SU-DHL-6 (cell line): ENCODE measurements at regions not wholly inside any gene's neighbourhood (a gene's known extent, or its start where the extent isn't known, plus 50 kb on each side); places are given as distances from the start of the nearest gene placed in this dataset.

Experiments used
- H2AFZ ChIP-seq: fragments of 200-600 bp; sonication (generic); 2 replicates; pipeline ENCODE4 v1.6.1; 2014; ENCODE audit warnings: low read depth, mild to moderate bottlenecking, moderate library complexity, mixed read lengths, antibody characterized with exemption, low read length; ENCODE audit not compliant: severe bottlenecking
- H3F3A ChIP-seq: fragments of 200-600 bp; shearing (Covaris generic); 2 replicates; pipeline ENCODE4 v1.6.0; 2016; ENCODE audit warnings: antibody characterized with exemption, mild to moderate bottlenecking; ENCODE audit not compliant: insufficient read depth
- H3K27ac ChIP-seq: fragments of 200-600 bp; sonication (generic); 2 replicates; pipeline ENCODE4 v1.5.1; 2016; ENCODE audit warnings: low read depth, mild to moderate bottlenecking, low read length, moderate library complexity, mixed read lengths
- H3K27me3 ChIP-seq: fragments of 200-600 bp; sonication (generic), shearing (Covaris generic); 2 replicates; pipeline ENCODE4 v1.6.0; 2014; ENCODE audit warnings: mild to moderate bottlenecking, low read length
- H3K36me3 ChIP-seq: fragments of 200-600 bp; sonication (generic); 2 replicates; pipeline ENCODE4 v1.6.1; 2014; ENCODE audit warnings: mild to moderate bottlenecking, low read length, mixed read lengths
- H3K4me2 ChIP-seq: fragments of 300-600, 200-600 bp; shearing (Covaris generic), sonication (generic); 2 replicates; pipeline ENCODE4 v1.6.0; 2014; ENCODE audit warnings: low read length, low read depth, mild to moderate bottlenecking; ENCODE audit not compliant: poor library complexity, severe bottlenecking
- H3K4me3 ChIP-seq: fragments of 200-600 bp; sonication (generic); 2 replicates; pipeline ENCODE4 v1.5.1; 2014; ENCODE audit warnings: antibody characterized with exemption, low read length, mild to moderate bottlenecking, mixed read lengths; ENCODE audit not compliant: insufficient read depth, poor library complexity, severe bottlenecking
- H3K79me2 ChIP-seq: fragments of 200-600 bp; sonication (generic); 2 replicates; pipeline ENCODE4 v1.6.1; 2014; ENCODE audit warnings: mild to moderate bottlenecking, low read length, moderate library complexity; ENCODE audit not compliant: insufficient read depth
- H3K9ac ChIP-seq: fragments of 200-600 bp; sonication (generic); 2 replicates; pipeline ENCODE4 v1.7.0; 2014; ENCODE audit warnings: mild to moderate bottlenecking, low read length
- H3K9me2 ChIP-seq: fragments of 200-600 bp; sonication (generic); replicated peaks from 2 replicates; pipeline ENCODE4 v1.6.1; 2014; ENCODE audit warnings: low read length; ENCODE audit not compliant: insufficient read depth
- H3K9me3 ChIP-seq: fragments of 200-600 bp; sonication (generic); 2 replicates; pipeline ENCODE4 v1.6.1; 2014; ENCODE audit warnings: low read length, mixed read lengths; ENCODE audit not compliant: insufficient read depth
- H4K20me1 ChIP-seq: fragments of 200-600 bp; sonication (generic); 2 replicates; pipeline ENCODE4 v1.6.1; 2014; ENCODE audit warnings: low read depth, mild to moderate bottlenecking, antibody characterized with exemption, low read length, moderate library complexity, mixed read lengths
- EZH2phosphoT487 ChIP-seq: fragments of 200-600 bp; sonication (generic), shearing (Covaris generic); conservative IDR thresholded peaks from 2 replicates; pipeline ENCODE4 v1.6.1; 2018; ENCODE audit warnings: mild to moderate bottlenecking, antibody characterized with exemption, low read length, moderate library complexity, mixed read lengths
- TF ChIP-seq, protein P1 (sequence below): fragments of 200-600 bp; sonication (generic); IDR thresholded peaks from one replicate; pipeline ENCODE4 v1.5.1; 2017; ENCODE audit warnings: antibody characterized with exemption, mild to moderate bottlenecking, low read length, moderate library complexity; ENCODE audit not compliant: insufficient read depth, poor library complexity, severe bottlenecking

DNA sequence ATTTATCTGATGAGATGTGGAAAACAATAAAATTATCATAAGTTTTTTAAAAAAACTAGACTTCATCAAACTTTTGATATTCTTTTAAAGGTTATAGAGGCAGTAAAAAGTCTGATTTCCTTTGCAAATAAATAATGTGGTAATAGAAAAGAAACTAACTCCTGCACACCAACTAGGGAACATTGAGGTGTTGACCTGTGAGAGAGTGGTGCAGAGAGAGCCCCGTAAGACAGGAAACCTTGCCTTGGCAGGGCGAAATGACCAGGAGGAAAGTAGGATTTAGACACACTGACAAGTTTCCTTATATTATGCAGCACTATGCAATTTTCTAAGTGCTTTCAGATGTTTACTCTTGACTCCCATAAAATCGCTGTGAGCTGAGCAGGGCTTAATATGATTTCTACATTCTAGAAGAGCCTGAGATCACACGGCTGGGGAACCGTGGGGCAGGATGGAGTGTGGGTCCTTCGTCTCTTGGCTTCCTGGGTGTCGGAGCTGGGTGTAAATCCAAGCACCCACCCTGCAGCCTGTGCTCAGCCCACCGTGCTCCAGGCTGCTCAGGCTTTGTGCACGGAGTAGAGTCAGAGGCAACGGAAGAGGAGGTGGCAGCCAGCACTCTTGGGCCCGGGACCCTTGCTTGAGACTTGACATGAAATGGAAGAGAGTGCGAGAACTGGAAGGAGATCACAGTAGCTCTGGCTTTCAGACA, 61.3 kb upstream of the FOXQ1 start:
- Histone ChIP-seq H3K4me2 (no peak overlapping the region), H3K36me3 (no peaks in the 10 kb centered on the region), H2AFZ (no peak overlapping the region), H3F3A (no peaks in the 10 kb centered on the region), H3K4me3 (no peak overlapping the region), H4K20me1 (no peaks in the 10 kb centered on the region), H3K9me3 (no peaks in the 10 kb centered on the region; the same call in 1 of the 2 replicates), H3K9me2 (no peaks in the 10 kb centered on the region; the same call in 1 of the 2 replicates), H3K79me2 (no peaks in the 10 kb centered on the region), H3K9ac (no peak overlapping the region), H3K27ac (no peak overlapping the region), H3K27me3 (no peaks in the 10 kb centered on the region)
- TF ChIP-seq EZH2phosphoT487, result no peak
- TF ChIP-seq, protein P1, sequence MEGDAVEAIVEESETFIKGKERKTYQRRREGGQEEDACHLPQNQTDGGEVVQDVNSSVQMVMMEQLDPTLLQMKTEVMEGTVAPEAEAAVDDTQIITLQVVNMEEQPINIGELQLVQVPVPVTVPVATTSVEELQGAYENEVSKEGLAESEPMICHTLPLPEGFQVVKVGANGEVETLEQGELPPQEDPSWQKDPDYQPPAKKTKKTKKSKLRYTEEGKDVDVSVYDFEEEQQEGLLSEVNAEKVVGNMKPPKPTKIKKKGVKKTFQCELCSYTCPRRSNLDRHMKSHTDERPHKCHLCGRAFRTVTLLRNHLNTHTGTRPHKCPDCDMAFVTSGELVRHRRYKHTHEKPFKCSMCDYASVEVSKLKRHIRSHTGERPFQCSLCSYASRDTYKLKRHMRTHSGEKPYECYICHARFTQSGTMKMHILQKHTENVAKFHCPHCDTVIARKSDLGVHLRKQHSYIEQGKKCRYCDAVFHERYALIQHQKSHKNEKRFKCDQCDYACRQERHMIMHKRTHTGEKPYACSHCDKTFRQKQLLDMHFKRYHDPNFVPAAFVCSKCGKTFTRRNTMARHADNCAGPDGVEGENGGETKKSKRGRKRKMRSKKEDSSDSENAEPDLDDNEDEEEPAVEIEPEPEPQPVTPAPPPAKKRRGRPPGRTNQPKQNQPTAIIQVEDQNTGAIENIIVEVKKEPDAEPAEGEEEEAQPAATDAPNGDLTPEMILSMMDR, result no peak

DNA sequence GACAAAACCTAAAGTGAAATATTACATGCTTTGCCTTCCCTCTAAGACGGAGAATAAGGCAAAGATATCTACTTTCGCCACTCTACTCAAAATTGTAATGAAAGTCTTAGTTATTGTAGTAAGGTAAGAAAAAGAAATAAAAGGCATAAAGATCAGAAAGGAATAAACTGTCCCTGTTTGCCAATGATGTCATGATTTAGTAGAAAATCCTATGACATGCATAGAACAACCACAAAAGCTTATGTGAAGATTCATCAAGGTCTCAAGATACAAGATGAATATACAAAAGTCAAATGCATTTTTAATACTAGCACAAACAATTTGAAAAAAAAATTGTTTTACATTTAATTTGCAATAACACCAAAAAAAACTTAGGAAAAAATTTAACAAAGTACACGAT, 64.0 kb upstream of the FOXQ1 start:
- Histone ChIP-seq H3K27ac (no peak overlapping the region), H3K9me3 (no peaks in the 10 kb centered on the region; the same call in 1 of the 2 replicates), H4K20me1 (no peaks in the 10 kb centered on the region), H3K9ac (no peak overlapping the region), H3K79me2 (no peaks in the 10 kb centered on the region), H2AFZ (no peak overlapping the region), H3K4me2 (no peak overlapping the region), H3F3A (no peaks in the 10 kb centered on the region), H3K36me3 (no peaks in the 10 kb centered on the region), H3K27me3 (no peaks in the 10 kb centered on the region), H3K9me2 (no peaks in the 10 kb centered on the region), H3K4me3 (no peak overlapping the region)
- TF ChIP-seq, protein P1, result no peak
- TF ChIP-seq EZH2phosphoT487, result no peak

DNA sequence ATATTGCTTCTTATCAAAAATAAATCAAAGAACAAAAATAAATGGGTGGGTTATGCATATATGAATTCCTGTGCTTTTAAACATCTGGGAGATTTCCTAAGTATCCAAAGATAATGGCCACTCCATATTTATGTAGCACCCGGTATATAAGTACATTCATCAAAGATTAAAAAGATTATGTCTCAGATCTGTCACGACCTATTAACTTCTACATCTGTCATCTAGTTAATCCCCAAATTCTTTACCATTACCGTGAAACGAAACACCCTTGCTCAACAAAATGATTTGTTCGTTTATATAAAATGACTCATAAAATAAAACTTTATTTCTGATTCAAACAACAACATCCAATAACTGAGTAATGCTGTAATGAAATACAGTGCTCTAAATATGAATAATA, 64.8 kb upstream of the FOXQ1 start:
- Histone ChIP-seq H3F3A (no peaks in the 10 kb centered on the region), H3K4me2 (no peak overlapping the region), H3K36me3 (no peaks in the 10 kb centered on the region), H3K9me3 (no peaks in the 10 kb centered on the region; the same call in 1 of the 2 replicates), H3K9me2 (no peaks in the 10 kb centered on the region), H3K9ac (no peak overlapping the region), H2AFZ (no peak overlapping the region), H3K79me2 (no peaks in the 10 kb centered on the region), H3K27me3 (no peaks in the 10 kb centered on the region), H4K20me1 (no peaks in the 10 kb centered on the region), H3K4me3 (no peak overlapping the region), H3K27ac (no peak overlapping the region)
- no peak for TF ChIP-seq EZH2phosphoT487
- TF ChIP-seq, protein P1, result no peak
